B cell (primary cell): ENCODE measurements at regions not wholly inside any gene's neighbourhood (a gene's known extent, or its start where the extent isn't known, plus 50 kb on each side); places are given as distances from the start of the nearest gene placed in this dataset.

Experiments
- ATAC-seq: fragments of 200-7000 bp; cut with Tn5 transposase; one replicate; pipeline ENCODE4 v1.10.0; 2021; ENCODE audit warnings: low read depth, mild to moderate bottlenecking, moderate number of reproducible peaks, moderate library complexity
- CTCF ChIA-PET: fragments of 350-600 bp; sonication (Branson Sonifier 250); formaldehyde crosslinking; loops from one replicate; lab custom pipeline; 2021; ENCODE audit warnings: antibody characterized with exemption, inconsistent platforms; lab: Charles Lee
- POLR2A ChIA-PET: fragments of 350-600 bp; sonication (Branson Sonifier 250); formaldehyde crosslinking; loops from one replicate; lab custom pipeline; 2021; ENCODE audit warnings: antibody characterized with exemption; lab: Charles Lee
- DNase-seq: peaks from one replicate; pipeline ENCODE4 v3.0.0; 2013
- H2AFZ ChIP-seq: 2 replicates; pipeline ENCODE4 v1.6.1; 2012; ENCODE audit warnings: mild to moderate bottlenecking, low read depth, low read length; ENCODE audit not compliant: insufficient read depth, poor library complexity, severe bottlenecking
- H3K27ac ChIP-seq, 2 donors: 1 replicate in 1 of 2; 2 replicates in 1 of 2; pipeline ENCODE4 v1.5.1; 2012 to 2013; ENCODE audit warnings: low read length in 2 of 2, mild to moderate bottlenecking in 2 of 2, moderate library complexity in 1 of 2
- H3K27me3 ChIP-seq, 4 experiments: fragments of 200-600 bp in 1 of 4; sonication (generic) in 1 of 4; replicated peaks in 1 of 4; 1 replicate in 2 of 4; 2 replicates in 2 of 4; pipeline versions ENCODE4 v1.6.1 to v1.7.0; 2013 to 2016; ENCODE audit warnings: low read length in 3 of 4, mild to moderate bottlenecking in 2 of 4, mixed read lengths in 1 of 4, moderate library complexity in 1 of 4; ENCODE audit not compliant: insufficient read depth in 4 of 4, control insufficient read depth in 3 of 4; ENCODE audit errors: control extremely low read depth in 1 of 4
- H3K36me3 ChIP-seq, 2 experiments: replicated peaks in 1 of 2; 1 replicate in 1 of 2; 2 replicates in 1 of 2; pipeline versions ENCODE4 v1.6.1 to v1.7.1; 2013; ENCODE audit warnings: low read length in 1 of 2; ENCODE audit not compliant: insufficient read depth in 2 of 2, control insufficient read depth in 1 of 2; ENCODE audit errors: control extremely low read depth in 1 of 2, extremely low read depth in 1 of 2
- H3K4me1 ChIP-seq, 2 donors: fragments of 200-600 bp in 1 of 2; sonication (generic) in 1 of 2; 1 replicate in 1 of 2; 2 replicates in 1 of 2; pipeline versions ENCODE4 v1.5.1 to v1.6.1; 2013 to 2017; ENCODE audit warnings: low read length in 2 of 2; ENCODE audit not compliant: control insufficient read depth in 2 of 2, insufficient read depth in 2 of 2
- H3K4me2 ChIP-seq: replicated peaks from 2 replicates; pipeline ENCODE3; 2012; ENCODE audit warnings: mild to moderate bottlenecking, low read depth, low read length; ENCODE audit not compliant: poor library complexity, severe bottlenecking
- H3K4me3 ChIP-seq, 5 experiments: fragments of 200-600 bp in 1 of 5; sonication (generic) in 1 of 5; 1 replicate in 3 of 5; 2 replicates in 2 of 5; pipeline versions ENCODE4 v1.5.1 to v1.7.0; 2011 to 2016; ENCODE audit warnings: low read length in 4 of 5, mild to moderate bottlenecking in 4 of 5, low read depth in 2 of 5, control low read depth in 1 of 5, moderate library complexity in 1 of 5; ENCODE audit not compliant: insufficient read depth in 1 of 5; ENCODE audit errors: control extremely low read depth in 1 of 5, extremely low read depth in 1 of 5
- H3K79me2 ChIP-seq: fragments of 200-600 bp; sonication (generic); one replicate; pipeline ENCODE4 v1.6.0; 2016; ENCODE audit warnings: low read length; ENCODE audit not compliant: control insufficient read depth, insufficient read depth
- H3K9ac ChIP-seq: fragments of 200-600 bp; sonication (generic); 2 replicates; pipeline ENCODE4 v1.6.1; 2017; ENCODE audit warnings: mild to moderate bottlenecking, low read length, moderate library complexity
- H3K9me3 ChIP-seq, 3 donors: one replicate each; pipeline versions ENCODE4 v1.6.1 to v1.7.1; 2013; ENCODE audit warnings: low read length in 2 of 3; ENCODE audit not compliant: control insufficient read depth in 2 of 3, insufficient read depth in 1 of 3; ENCODE audit errors: control extremely low read depth in 1 of 3
- H4K20me1 ChIP-seq: 2 replicates; pipeline ENCODE4 v1.6.0; 2012; ENCODE audit warnings: mild to moderate bottlenecking, low read length; ENCODE audit not compliant: insufficient read depth, control insufficient read depth, poor library complexity, severe bottlenecking
- H3K27ac Mint-ChIP-seq: one replicate; pipeline ENCODE4 v1.8.0; 2021; ENCODE audit warnings: mixed read lengths
- H3K27me3 Mint-ChIP-seq: one replicate; pipeline ENCODE4 v1.8.0; 2021; ENCODE audit warnings: mixed read lengths
- H3K4me1 Mint-ChIP-seq: one replicate; pipeline ENCODE4 v1.8.0; 2021; ENCODE audit warnings: mixed read lengths
- H3K4me3 Mint-ChIP-seq: one replicate; pipeline ENCODE4 v1.8.0; 2021; ENCODE audit warnings: mixed read lengths
- H3K9me3 Mint-ChIP-seq: one replicate; pipeline ENCODE4 v1.8.0; 2022; ENCODE audit warnings: mixed read lengths; ENCODE audit not compliant: insufficient read depth
- CTCF ChIP-seq: fragments of 200-600 bp; IDR thresholded peaks from one replicate; pipeline ENCODE4 v1.8.0; 2022; ENCODE audit warnings: antibody characterized with exemption, mild to moderate bottlenecking
- EZH2 ChIP-seq: IDR thresholded peaks from 2 replicates; pipeline ENCODE4 v1.6.1; 2012; ENCODE audit warnings: borderline replicate concordance, low read depth, mild to moderate bottlenecking, moderate library complexity, low read length; ENCODE audit not compliant: insufficient read depth, poor library complexity, severe bottlenecking
- WGBS: methylation state at CpG from one replicate; pipeline ENCODE4 v1.1.5; 2013; ENCODE audit warnings: missing lambda C conversion rate; ENCODE audit not compliant: insufficient coverage; 5-methylcytosine and 5-hydroxymethylcytosine counted together
- intact Hi-C: fragments of 100-400 bp; cut with micrococcal nuclease; formaldehyde crosslinking; loops from one replicate; pipeline ENCODE4 v1.10.0; 2022

GRCh38 chr19:23512151-23512925 is 117.1 kb upstream of the ZNF91 start:
- DNase-seq = no peak
- WGBS = 95% methylated on average over 22 of the region's 24 CpGs
- Histone ChIP-seq H3K79me2 (no peaks in the 10 kb centered on the region), H3K27ac (no peak overlapping the region), H3K4me2 (no peak overlapping the region), H3K9ac (no peak overlapping the region), H3K4me1 (no peaks in the 10 kb centered on the region), H4K20me1 (no peaks in the 10 kb centered on the region), H3K4me3 (no peak overlapping the region), H3K36me3 (no peaks in the 10 kb centered on the region), H3K27me3 (no peaks in the 10 kb centered on the region), H2AFZ (no peak overlapping the region), H3K9me3 (peaks cover 0 to 19% (median 3%) of the 10 kb centered on the region in 3 donors)
- intact Hi-C loops = no loop called here
- Mint-ChIP-seq H3K4me3 (no peak overlapping the region), H3K27me3 (no peaks in the 10 kb centered on the region), H3K4me1 (no peaks in the 10 kb centered on the region), H3K9me3 (peaks cover 2% of the 10 kb centered on the region), H3K27ac (no peak overlapping the region)
- ChIA-PET POLR2A (no interaction called here), CTCF (no interaction called here)
- TF ChIP-seq CTCF (no peak), EZH2 (no peak)
- no peak for ATAC-seq

DNA sequence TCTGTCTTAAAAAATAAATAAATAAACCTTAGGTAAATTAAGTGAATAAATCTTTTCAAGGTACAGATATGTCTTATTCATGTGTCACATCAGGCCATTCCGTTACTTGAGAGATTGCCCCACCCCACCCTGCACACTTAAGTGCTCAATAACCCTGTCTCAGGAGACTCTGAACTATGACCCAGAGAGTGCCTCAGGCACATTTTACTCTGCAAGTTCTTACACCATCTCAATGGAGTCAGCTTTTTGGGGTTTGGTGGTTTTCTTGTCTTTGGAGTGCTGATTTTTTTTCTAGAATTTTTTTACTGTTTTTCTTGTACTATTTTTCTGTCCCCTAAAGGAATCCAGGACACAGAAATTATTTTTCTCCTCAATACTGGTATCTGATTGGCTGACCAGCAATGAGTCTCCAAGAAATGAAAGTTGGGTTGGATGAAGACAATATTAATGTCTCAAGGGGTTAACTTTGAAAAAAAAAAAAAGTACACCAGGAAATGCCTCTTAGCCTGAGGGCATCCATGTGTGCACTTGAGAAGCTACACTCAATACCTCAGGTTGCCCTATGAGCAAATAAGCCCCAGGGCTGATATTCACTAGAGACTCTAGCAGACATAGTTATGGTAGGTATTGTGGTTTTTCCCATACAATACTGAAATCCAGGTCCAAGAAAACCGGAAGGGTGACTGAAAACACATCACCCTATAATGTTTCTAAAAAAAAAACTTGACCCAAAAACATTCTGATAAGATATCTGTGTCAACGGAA is 114.6 kb upstream of the ZNF91 start:
- no peaks in the 10 kb centered on the region for H3K4me1 Mint-ChIP-seq
- ChIA-PET CTCF (no interaction called here), POLR2A (no interaction called here)
- no peak for ATAC-seq
- H3K27me3 Mint-ChIP-seq = no peaks in the 10 kb centered on the region
- no peak overlapping the region for H3K27ac Mint-ChIP-seq
- no peak overlapping the region for H3K4me2 ChIP-seq
- peaks cover 2% of the 10 kb centered on the region for H3K9me3 Mint-ChIP-seq
- H3K9me3 ChIP-seq = peaks cover 0 to 16% (median 3%) of the 10 kb centered on the region in 3 donors
- DNase-seq = no peak
- WGBS = 20% methylated on average over 1 of the region's 3 CpGs
- no peaks in the 10 kb centered on the region for H3K79me2 ChIP-seq
- H3K4me3 ChIP-seq = no peak overlapping the region
- no peaks in the 10 kb centered on the region for H3K27me3 ChIP-seq
- H3K4me1 ChIP-seq = no peaks in the 10 kb centered on the region
- no peaks in the 10 kb centered on the region for H4K20me1 ChIP-seq
- intact Hi-C loops = no loop called here
- TF ChIP-seq EZH2 = no peak
- no peak for TF ChIP-seq CTCF
- H3K9ac ChIP-seq = no peak overlapping the region
- H3K27ac ChIP-seq = no peak overlapping the region
- no peak overlapping the region for H2AFZ ChIP-seq
- H3K4me3 Mint-ChIP-seq = no peak overlapping the region
- no peaks in the 10 kb centered on the region for H3K36me3 ChIP-seq
